IMR-90 (cell line): ENCODE measurements at regions not wholly inside any gene's neighbourhood (a gene's known extent, or its start where the extent isn't known, plus 50 kb on each side); places are given as distances from the start of the nearest gene placed in this dataset.

ENCODE experiments used
- ATAC-seq: fragments of 200-7000 bp; cut with Tn5 transposase; 2 replicates; pipeline ENCODE4 v1.9.1; 2020; ENCODE audit warnings: low read depth, mild to moderate bottlenecking, moderate library complexity
- BruUV-seq: library from RNA; stranded (reverse); fragments of 400-500 nt; replicated peaks from 2 replicates; lab custom pipeline; 2021; lab: Mats Ljungman, UMichigan
- CTCF ChIA-PET: fragments of 300-600 bp; formaldehyde crosslinking; extraction: SDS; loops from one replicate; lab custom pipeline; 2021; ENCODE audit warnings: antibody characterized with exemption; lab: Yijun Ruan, JAX
- POLR2A ChIA-PET: fragments of 300-600 bp; sonication (Branson Sonifier 250); formaldehyde crosslinking; loops from one replicate; lab custom pipeline; 2022; ENCODE audit warnings: antibody characterized with exemption; ENCODE audit not compliant: unreplicated experiment; lab: Charles Lee
- DNase-seq: peaks from one replicate; pipeline ENCODE4 v3.0.0; 2013
- H2AFZ ChIP-seq: replicated peaks from 2 replicates; pipeline ENCODE3; 2013; ENCODE audit warnings: low read length, mild to moderate bottlenecking; ENCODE audit not compliant: poor library complexity
- H2AK5ac ChIP-seq: 2 replicates; pipeline ENCODE4 v1.6.1; 2013; ENCODE audit warnings: low read depth, low read length, inconsistent platforms
- H2AK9ac ChIP-seq: replicated peaks from 2 replicates; pipeline ENCODE3; 2013; ENCODE audit warnings: mild to moderate bottlenecking, low read depth, low read length, moderate library complexity; ENCODE audit not compliant: poor library complexity
- H2BK120ac ChIP-seq: 2 replicates; pipeline ENCODE4 v1.6.1; 2013; ENCODE audit warnings: low read depth, low read length, inconsistent platforms
- H2BK15ac ChIP-seq: 3 replicates; pipeline ENCODE4 v1.6.1; 2013; ENCODE audit warnings: low read depth, low read length, inconsistent platforms
- H2BK20ac ChIP-seq: 2 replicates; pipeline ENCODE4 v1.6.1; 2013; ENCODE audit warnings: low read depth, mild to moderate bottlenecking, inconsistent platforms, low read length, moderate library complexity
- H2BK5ac ChIP-seq: 2 replicates; pipeline ENCODE4 v1.6.1; 2013; ENCODE audit warnings: mild to moderate bottlenecking, low read depth, low read length, inconsistent platforms; ENCODE audit not compliant: poor library complexity, severe bottlenecking
- H3K14ac ChIP-seq: replicated peaks from 2 replicates; pipeline ENCODE4 v1.6.1; 2013; ENCODE audit warnings: low read depth, low read length, inconsistent platforms
- H3K18ac ChIP-seq: 2 replicates; pipeline ENCODE4 v1.6.1; 2013; ENCODE audit warnings: low read depth, low read length, control low read depth
- H3K23ac ChIP-seq: 2 replicates; pipeline ENCODE4 v1.6.1; 2013; ENCODE audit warnings: low read depth, low read length, inconsistent platforms
- H3K27ac ChIP-seq: 2 replicates; pipeline ENCODE4 v1.5.1; 2013; ENCODE audit warnings: mild to moderate bottlenecking, control low read depth, low read length; ENCODE audit not compliant: insufficient read depth
- H3K27me3 ChIP-seq: 2 replicates; pipeline ENCODE4 v1.6.1; 2013; ENCODE audit warnings: low read length; ENCODE audit not compliant: control insufficient read depth, insufficient read depth
- H3K36me3 ChIP-seq: 2 replicates; pipeline ENCODE4 v1.6.1; 2013; ENCODE audit warnings: low read length, mixed read lengths; ENCODE audit not compliant: control insufficient read depth, insufficient read depth
- H3K4ac ChIP-seq: 2 replicates; pipeline ENCODE4 v1.6.1; 2013; ENCODE audit warnings: low read depth, low read length, inconsistent platforms
- H3K4me1 ChIP-seq: 2 replicates; pipeline ENCODE4 v1.6.1; 2013; ENCODE audit warnings: low read length, mixed read lengths; ENCODE audit not compliant: control insufficient read depth, insufficient read depth
- H3K4me2 ChIP-seq: 2 replicates; pipeline ENCODE4 v1.6.1; 2013; ENCODE audit warnings: low read depth, mild to moderate bottlenecking, control low read depth, low read length, moderate library complexity
- H3K4me3 ChIP-seq: 2 replicates; pipeline ENCODE4 v1.5.1; 2013; ENCODE audit warnings: low read depth, mild to moderate bottlenecking, control low read depth, low read length, moderate library complexity; ENCODE audit not compliant: insufficient read depth
- H3K56ac ChIP-seq: 2 replicates; pipeline ENCODE4 v1.6.1; 2013; ENCODE audit warnings: low read length, inconsistent platforms; ENCODE audit not compliant: insufficient read depth; ENCODE audit errors: extremely low read depth
- H3K79me1 ChIP-seq, 2 experiments: 2 replicates each; pipeline ENCODE4 v1.6.1; 2013; ENCODE audit warnings: low read length in 2 of 2, inconsistent platforms in 1 of 2, low read depth in 1 of 2
- H3K9ac ChIP-seq: 2 replicates; pipeline ENCODE4 v1.6.1; 2013; ENCODE audit warnings: low read depth, low read length, control low read depth
- H3K9me1 ChIP-seq: 2 replicates; pipeline ENCODE4 v1.6.1; 2013; ENCODE audit warnings: low read length, inconsistent platforms; ENCODE audit not compliant: insufficient read depth
- H3K9me3 ChIP-seq: 2 replicates; pipeline ENCODE4 v1.6.1; 2013; ENCODE audit warnings: low read length; ENCODE audit not compliant: control insufficient read depth, insufficient read depth
- H4K20me1 ChIP-seq: 2 replicates; pipeline ENCODE4 v1.6.1; 2013; ENCODE audit warnings: low read length, inconsistent platforms; ENCODE audit not compliant: insufficient read depth
- H4K5ac ChIP-seq: 2 replicates; pipeline ENCODE4 v1.6.1; 2013; ENCODE audit warnings: mild to moderate bottlenecking, low read depth, low read length, control low read depth
- H4K8ac ChIP-seq, 2 experiments: 2 replicates each; pipeline ENCODE4 v1.6.1; 2013; ENCODE audit warnings: low read depth in 2 of 2, low read length in 2 of 2, control low read depth in 1 of 2, inconsistent platforms in 1 of 2
- H4K91ac ChIP-seq: 2 replicates; pipeline ENCODE4 v1.6.1; 2013; ENCODE audit warnings: low read depth, low read length, inconsistent platforms; ENCODE audit not compliant: insufficient read depth
- BHLHE40 ChIP-seq: fragments of 150-350 bp; IDR thresholded peaks from 2 replicates; pipeline ENCODE4 v1.6.1; 2016; ENCODE audit warnings: mild to moderate bottlenecking, low read depth, low read length
- CEBPB ChIP-seq: IDR thresholded peaks from 2 replicates; pipeline ENCODE4 v1.6.1; 2012; ENCODE audit warnings: low read depth, low read length, improper control_type of control experiment
- CHD1 ChIP-seq: IDR thresholded peaks from 2 replicates; pipeline ENCODE4 v1.6.1; 2012; ENCODE audit warnings: low read depth, low read length, improper control_type of control experiment
- CTCF ChIP-seq: conservative IDR thresholded peaks from 2 replicates; pipeline ENCODE4 v1.5.1; 2012; ENCODE audit warnings: mild to moderate bottlenecking, low read depth, low read length, improper control_type of control experiment
- FOS ChIP-seq: fragments of 150-350 bp; IDR thresholded peaks from 2 replicates; pipeline ENCODE4 v1.6.1; 2016; ENCODE audit warnings: low read depth, low read length
- MAFK ChIP-seq: IDR thresholded peaks from 2 replicates; pipeline ENCODE4 v1.6.1; 2012; ENCODE audit warnings: low read depth, low read length, improper control_type of control experiment
- MAZ ChIP-seq: IDR thresholded peaks from 2 replicates; pipeline ENCODE4 v1.6.1; 2012; ENCODE audit warnings: low read depth, mild to moderate bottlenecking, low read length, improper control_type of control experiment, moderate library complexity, borderline replicate concordance
- MXI1 ChIP-seq: IDR thresholded peaks from 2 replicates; pipeline ENCODE4 v1.6.1; 2012; ENCODE audit warnings: low read depth, mild to moderate bottlenecking, low read length, moderate library complexity, borderline replicate concordance
- NFE2L2 ChIP-seq: fragments of 150-350 bp; IDR thresholded peaks from 2 replicates; pipeline ENCODE4 v1.6.1; 2016; ENCODE audit warnings: low read depth, mild to moderate bottlenecking, low read length
- POLR2A ChIP-seq: IDR thresholded peaks from 2 replicates; pipeline ENCODE4 v1.6.1; 2012; ENCODE audit warnings: mild to moderate bottlenecking, low read depth, low read length
- RAD21 ChIP-seq: IDR thresholded peaks from 2 replicates; pipeline ENCODE4 v1.6.1; 2012; ENCODE audit warnings: low read length, improper control_type of control experiment
- RCOR1 ChIP-seq: IDR thresholded peaks from 2 replicates; pipeline ENCODE4 v1.6.1; 2012; ENCODE audit warnings: mild to moderate bottlenecking, low read length, improper control_type of control experiment; ENCODE audit not compliant: insufficient replicate concordance
- RFX5 ChIP-seq: IDR thresholded peaks from 2 replicates; pipeline ENCODE4 v1.8.0; 2012; ENCODE audit warnings: low read depth, mild to moderate bottlenecking, low read length, moderate library complexity
- WGBS, 2 experiments: methylation state at CpG; one replicate each; pipeline versions ENCODE4 v1.1.5 to v1.1.7; 2013; ENCODE audit warnings: missing lambda C conversion rate in 2 of 2; ENCODE audit not compliant: insufficient read length in 1 of 2; ENCODE audit errors: extremely low coverage in 2 of 2; 5-methylcytosine and 5-hydroxymethylcytosine counted together
- dilution Hi-C: fragments of 300-500 bp; cut with HindIII; formaldehyde crosslinking; loops from one replicate; pipeline ENCODE4 v1.14.3; 2018; ENCODE audit warnings: low sequenced_read_pairs; ENCODE audit not compliant: unreplicated experiment
- in situ Hi-C: fragments of 300-500 bp; cut with MboI; formaldehyde crosslinking; loops from 3 replicates; pipeline ENCODE4 v1.14.3; 2019; ENCODE audit warnings: low sequenced_read_pairs, inconsistent platforms, mixed read lengths
- intact Hi-C: fragments of 100-400 bp; cut with micrococcal nuclease; formaldehyde crosslinking; loops from 2 replicates; pipeline ENCODE4 v1.10.0; 2022
- TF ChIP-seq, protein P1 (sequence below): fragments of 150-350 bp; IDR thresholded peaks from 2 replicates; pipeline ENCODE4 v1.6.1; 2016; ENCODE audit warnings: low read depth, mild to moderate bottlenecking, low read length, moderate library complexity, borderline replicate concordance
- TF ChIP-seq, protein P2 (sequence below): fragments of 150-350 bp; IDR thresholded peaks from 2 replicates; pipeline ENCODE4 v1.6.1; 2017; ENCODE audit warnings: mild to moderate bottlenecking, antibody characterized with exemption, low read length, low read depth

- no peak for DNase-seq
- Histone ChIP-seq H3K36me3 (no peaks in the 10 kb centered on the region), H2AK9ac (no peak overlapping the region), H3K4me3 (no peak overlapping the region), H2BK15ac (no peak overlapping the region), H4K8ac (no peak overlapping the region), H3K9me1 (no peaks in the 10 kb centered on the region), H3K79me1 (no peaks in the 10 kb centered on the region), H3K4me1 (no peaks in the 10 kb centered on the region), H2BK20ac (no peak overlapping the region), H3K4ac (no peak overlapping the region), H2BK120ac (no peak overlapping the region), H2AK5ac (no peak overlapping the region), H4K5ac (no peak overlapping the region), H2AFZ (no peak overlapping the region), H3K14ac (no peak overlapping the region), H2BK5ac (no peak overlapping the region), H4K20me1 (no peaks in the 10 kb centered on the region), H3K4me2 (no peak overlapping the region), H3K9ac (no peak overlapping the region), H3K27ac (no peak overlapping the region), H4K91ac (no peak overlapping the region), H3K9me3 (no peaks in the 10 kb centered on the region), H3K56ac (no peak overlapping the region), H3K18ac (no peak overlapping the region), H3K23ac (no peak overlapping the region), H3K27me3 (no peaks in the 10 kb centered on the region; the same call in 1 of the 2 replicates)
- intact Hi-C loops (no loop called here), in situ Hi-C loops (no loop called here), dilution Hi-C loops (no loop called here)
- no peak for ATAC-seq
- ChIA-PET CTCF (no interaction called here), POLR2A (no interaction called here)
- TF ChIP-seq RAD21, result no peak
- no peak for TF ChIP-seq CEBPB
- TF ChIP-seq BHLHE40, result no peak
- TF ChIP-seq RCOR1, result no peak
- no peak for TF ChIP-seq RFX5
- no peak for TF ChIP-seq CTCF
- TF ChIP-seq NFE2L2, result no peak
- no peak for TF ChIP-seq MAFK
- TF ChIP-seq, protein P1, sequence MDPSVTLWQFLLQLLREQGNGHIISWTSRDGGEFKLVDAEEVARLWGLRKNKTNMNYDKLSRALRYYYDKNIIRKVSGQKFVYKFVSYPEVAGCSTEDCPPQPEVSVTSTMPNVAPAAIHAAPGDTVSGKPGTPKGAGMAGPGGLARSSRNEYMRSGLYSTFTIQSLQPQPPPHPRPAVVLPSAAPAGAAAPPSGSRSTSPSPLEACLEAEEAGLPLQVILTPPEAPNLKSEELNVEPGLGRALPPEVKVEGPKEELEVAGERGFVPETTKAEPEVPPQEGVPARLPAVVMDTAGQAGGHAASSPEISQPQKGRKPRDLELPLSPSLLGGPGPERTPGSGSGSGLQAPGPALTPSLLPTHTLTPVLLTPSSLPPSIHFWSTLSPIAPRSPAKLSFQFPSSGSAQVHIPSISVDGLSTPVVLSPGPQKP, result no peak
- no peak for TF ChIP-seq MXI1
- no peak for TF ChIP-seq CHD1
- no peak for TF ChIP-seq FOS
- no peak for TF ChIP-seq POLR2A
- TF ChIP-seq, protein P2, sequence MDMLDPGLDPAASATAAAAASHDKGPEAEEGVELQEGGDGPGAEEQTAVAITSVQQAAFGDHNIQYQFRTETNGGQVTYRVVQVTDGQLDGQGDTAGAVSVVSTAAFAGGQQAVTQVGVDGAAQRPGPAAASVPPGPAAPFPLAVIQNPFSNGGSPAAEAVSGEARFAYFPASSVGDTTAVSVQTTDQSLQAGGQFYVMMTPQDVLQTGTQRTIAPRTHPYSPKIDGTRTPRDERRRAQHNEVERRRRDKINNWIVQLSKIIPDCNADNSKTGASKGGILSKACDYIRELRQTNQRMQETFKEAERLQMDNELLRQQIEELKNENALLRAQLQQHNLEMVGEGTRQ, result no peak
- TF ChIP-seq MAZ, result no peak
- no CpG with 5 or more reads among the region's 3 CpGs for WGBS, 2 experiments
- BruUV-seq, result no TSS peak
Measured at GRCh38 chr2:204065566-204065965, 129.0 kb downstream of the ICOS start.
